IMR-90 (cell line): ENCODE measurements at regions not wholly inside any gene's neighbourhood (a gene's known extent, or its start where the extent isn't known, plus 50 kb on each side); places are given as distances from the start of the nearest gene placed in this dataset.

Experiments
- BHLHE40 ChIP-seq: fragments of 150-350 bp; IDR thresholded peaks from 2 replicates; pipeline ENCODE4 v1.6.1; 2016; ENCODE audit warnings: mild to moderate bottlenecking, low read depth, low read length
- CEBPB ChIP-seq: IDR thresholded peaks from 2 replicates; pipeline ENCODE4 v1.6.1; 2012; ENCODE audit warnings: low read depth, low read length, improper control_type of control experiment
- CHD1 ChIP-seq: IDR thresholded peaks from 2 replicates; pipeline ENCODE4 v1.6.1; 2012; ENCODE audit warnings: low read depth, low read length, improper control_type of control experiment
- CTCF ChIP-seq: conservative IDR thresholded peaks from 2 replicates; pipeline ENCODE4 v1.5.1; 2012; ENCODE audit warnings: mild to moderate bottlenecking, low read depth, low read length, improper control_type of control experiment
- MAFK ChIP-seq: IDR thresholded peaks from 2 replicates; pipeline ENCODE4 v1.6.1; 2012; ENCODE audit warnings: low read depth, low read length, improper control_type of control experiment
- MAZ ChIP-seq: IDR thresholded peaks from 2 replicates; pipeline ENCODE4 v1.6.1; 2012; ENCODE audit warnings: low read depth, mild to moderate bottlenecking, low read length, improper control_type of control experiment, moderate library complexity, borderline replicate concordance
- MXI1 ChIP-seq: IDR thresholded peaks from 2 replicates; pipeline ENCODE4 v1.6.1; 2012; ENCODE audit warnings: low read depth, mild to moderate bottlenecking, low read length, moderate library complexity, borderline replicate concordance
- NFE2L2 ChIP-seq: fragments of 150-350 bp; IDR thresholded peaks from 2 replicates; pipeline ENCODE4 v1.6.1; 2016; ENCODE audit warnings: low read depth, mild to moderate bottlenecking, low read length
- POLR2A ChIP-seq: IDR thresholded peaks from 2 replicates; pipeline ENCODE4 v1.6.1; 2012; ENCODE audit warnings: mild to moderate bottlenecking, low read depth, low read length
- RAD21 ChIP-seq: IDR thresholded peaks from 2 replicates; pipeline ENCODE4 v1.6.1; 2012; ENCODE audit warnings: low read length, improper control_type of control experiment
- RFX5 ChIP-seq: IDR thresholded peaks from 2 replicates; pipeline ENCODE4 v1.8.0; 2012; ENCODE audit warnings: low read depth, mild to moderate bottlenecking, low read length, moderate library complexity
- TF ChIP-seq, protein P1 (sequence below): fragments of 150-350 bp; IDR thresholded peaks from 2 replicates; pipeline ENCODE4 v1.6.1; 2016; ENCODE audit warnings: low read depth, mild to moderate bottlenecking, low read length, moderate library complexity, borderline replicate concordance

DNA sequence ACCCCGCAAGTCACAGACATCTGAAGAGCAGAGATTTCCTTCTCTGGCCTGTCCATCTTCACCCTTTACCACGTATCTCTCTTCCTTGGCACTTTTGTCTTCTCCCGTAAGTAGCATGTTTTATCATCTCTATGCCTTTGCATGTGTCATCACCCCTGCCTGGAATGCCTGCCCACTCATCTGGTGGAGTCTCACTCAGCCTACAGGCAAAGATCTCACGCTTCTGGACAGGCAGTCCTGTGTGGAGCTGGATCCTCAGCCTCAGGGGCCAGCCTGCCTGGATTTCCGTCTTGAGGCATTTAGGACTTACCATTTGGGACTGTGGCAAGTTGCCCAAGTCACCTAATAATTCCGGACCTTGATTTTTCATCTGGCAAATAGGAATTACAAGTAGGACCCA lies 114.3 kb upstream of the CACNA2D3 start:
- TF ChIP-seq CTCF (no peak), POLR2A (no peak), RFX5 (no peak), CHD1 (no peak), MAFK (no peak), RAD21 (no peak), BHLHE40 (no peak), MXI1 (no peak), CEBPB (no peak), NFE2L2 (no peak), MAZ (no peak)
- TF ChIP-seq, protein P1, sequence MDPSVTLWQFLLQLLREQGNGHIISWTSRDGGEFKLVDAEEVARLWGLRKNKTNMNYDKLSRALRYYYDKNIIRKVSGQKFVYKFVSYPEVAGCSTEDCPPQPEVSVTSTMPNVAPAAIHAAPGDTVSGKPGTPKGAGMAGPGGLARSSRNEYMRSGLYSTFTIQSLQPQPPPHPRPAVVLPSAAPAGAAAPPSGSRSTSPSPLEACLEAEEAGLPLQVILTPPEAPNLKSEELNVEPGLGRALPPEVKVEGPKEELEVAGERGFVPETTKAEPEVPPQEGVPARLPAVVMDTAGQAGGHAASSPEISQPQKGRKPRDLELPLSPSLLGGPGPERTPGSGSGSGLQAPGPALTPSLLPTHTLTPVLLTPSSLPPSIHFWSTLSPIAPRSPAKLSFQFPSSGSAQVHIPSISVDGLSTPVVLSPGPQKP = no peak
